Prostate gland (tissue), 2 donors: ENCODE measurements at regions not wholly inside any gene's neighbourhood (a gene's known extent, or its start where the extent isn't known, plus 50 kb on each side); places are given as distances from the start of the nearest gene placed in this dataset.

Experiments
- CTCF ChIP-seq, 4 experiments: fragments of 200-600 bp in 2 of 4; fragments of 450-650 bp in 2 of 4; sonication (generic) in 2 of 4; IDR thresholded peaks; 1 replicate in 3 of 4; 2 replicates in 1 of 4; pipeline ENCODE4 v1.5.1; 2016 to 2019; ENCODE audit warnings: antibody characterized with exemption in 4 of 4, mild to moderate bottlenecking in 2 of 4, moderate library complexity in 2 of 4
- POLR2A ChIP-seq: fragments of 450-650 bp; IDR thresholded peaks from one replicate; pipeline ENCODE4 v1.6.1; 2016; ENCODE audit warnings: antibody characterized with exemption, mild to moderate bottlenecking
- POLR2AphosphoS5 ChIP-seq: sonication (generic); formaldehyde crosslinking; IDR thresholded peaks from one replicate; pipeline ENCODE4 v1.6.1; 2017; ENCODE audit warnings: antibody characterized with exemption

- no peak for TF ChIP-seq CTCF (IDR thresholded peaks at IDR 0.05)
- no peak for TF ChIP-seq POLR2AphosphoS5
- TF ChIP-seq POLR2A, result no peak
Measured at GRCh38 chr7:22566592-22566991, 66.6 kb upstream of the STEAP1B start.
